T-helper 2 cell (primary cell): ENCODE measurements at regions not wholly inside any gene's neighbourhood (a gene's known extent, or its start where the extent isn't known, plus 50 kb on each side); places are given as distances from the start of the nearest gene placed in this dataset.
"Not testable (repeated sequence)": the region's sequence is repeated elsewhere in the genome, so short reads cannot be mapped to it uniquely, and the experiment has no call there.

Source experiments
- DNase-seq, 5 experiments: peaks; one replicate each; pipeline versions ENCODE4 v3.0.0 to v3.0.0-alpha.2; 2012 to 2022

DNA sequence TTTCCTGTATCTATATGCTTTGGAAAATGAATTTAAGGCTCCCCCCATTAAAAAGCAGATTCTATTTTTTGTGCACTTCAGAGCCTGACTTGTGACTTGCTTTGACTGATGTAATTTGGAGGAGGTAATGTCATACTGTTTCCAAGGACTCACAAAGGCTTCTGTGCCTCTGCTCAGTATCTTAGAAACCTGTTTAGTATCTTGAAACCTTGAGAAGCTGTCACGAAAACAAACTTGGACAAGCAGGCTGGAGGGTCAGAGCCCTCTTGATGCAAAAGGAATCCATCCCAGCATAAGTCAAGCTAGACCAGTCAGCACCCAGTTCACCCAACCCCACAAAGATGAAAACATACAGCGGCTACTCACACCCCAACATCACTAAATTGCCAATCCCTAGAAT, 560.0 kb upstream of the PCDH7 start:
- no peak for DNase-seq

DNA sequence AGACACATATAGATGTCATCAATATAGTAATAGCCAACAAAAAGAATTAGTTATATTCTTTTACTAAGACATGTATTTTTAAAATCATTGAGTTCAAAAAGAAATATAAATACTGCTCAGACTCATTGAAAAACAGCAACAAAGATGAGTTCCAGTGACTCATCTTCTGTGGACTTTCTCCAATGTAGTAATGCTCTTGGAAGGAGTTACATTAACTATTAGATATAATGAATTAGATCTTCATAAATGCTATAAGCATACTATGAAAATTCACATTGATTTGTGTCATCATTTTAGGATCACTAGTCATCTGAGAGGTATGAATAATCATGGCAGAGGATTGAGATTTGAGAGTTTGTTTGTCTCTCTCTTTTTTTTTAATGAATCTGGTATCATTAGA, 547.8 kb upstream of the PCDH7 start:
- DNase-seq, result no peak

DNA sequence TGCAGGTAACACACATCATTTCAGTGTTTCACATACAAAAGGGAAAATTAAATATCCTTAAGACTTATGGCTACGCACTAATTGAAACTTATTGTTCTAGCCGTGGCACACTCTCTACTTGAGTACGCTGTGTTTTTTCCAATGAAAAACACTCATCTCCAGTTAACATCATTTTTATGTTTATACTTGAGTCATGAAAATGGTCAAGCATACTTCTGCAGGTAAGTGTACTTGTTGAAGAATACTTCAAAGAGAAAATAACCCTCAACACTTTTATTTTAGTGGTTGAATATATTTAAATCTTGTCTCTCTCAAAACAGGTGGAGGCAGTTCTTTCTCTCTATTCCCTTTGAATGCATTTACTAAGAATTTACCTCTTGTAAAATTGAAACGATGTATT, 538.7 kb upstream of the PCDH7 start:
- DNase-seq, result no peak

DNA sequence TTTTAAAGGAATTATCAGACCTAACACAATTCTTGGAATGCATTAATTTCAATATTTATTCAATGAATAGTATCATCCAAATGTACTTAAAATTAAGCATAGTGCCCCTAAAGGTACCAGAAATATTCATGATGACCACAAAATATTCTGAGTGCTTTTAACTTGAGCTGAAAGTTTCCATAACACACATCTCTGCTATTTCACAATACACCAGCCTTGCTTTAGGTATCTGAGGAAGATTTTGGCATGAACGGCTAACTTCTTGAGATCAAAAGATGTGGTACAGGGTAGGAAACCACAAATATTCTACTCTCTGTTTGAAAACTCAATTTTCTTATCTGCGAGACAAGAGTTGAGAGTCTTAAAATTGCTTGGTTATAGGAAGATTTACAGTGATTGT, 538.3 kb upstream of the PCDH7 start:
- DNase-seq, result no peak

DNA sequence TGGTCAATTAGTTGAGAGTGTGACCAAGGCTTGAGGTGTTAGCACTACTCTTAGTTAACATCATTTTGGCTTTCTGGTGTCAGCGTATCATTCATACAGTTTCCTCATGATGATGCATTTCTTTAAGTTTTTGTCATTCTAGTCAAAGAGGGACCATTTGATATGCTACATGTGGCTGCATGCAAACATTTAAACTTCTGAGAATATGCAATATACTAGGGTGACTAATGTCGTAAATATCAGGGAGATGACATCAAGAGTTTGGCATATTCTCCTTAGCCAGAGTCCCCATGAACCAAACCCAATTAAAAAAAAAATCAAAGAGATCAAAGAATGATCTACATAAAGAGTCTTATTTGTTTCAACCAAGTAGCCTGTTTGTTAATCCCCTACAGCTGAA, 537.4 kb upstream of the PCDH7 start:
- DNase-seq, result no peak

DNA sequence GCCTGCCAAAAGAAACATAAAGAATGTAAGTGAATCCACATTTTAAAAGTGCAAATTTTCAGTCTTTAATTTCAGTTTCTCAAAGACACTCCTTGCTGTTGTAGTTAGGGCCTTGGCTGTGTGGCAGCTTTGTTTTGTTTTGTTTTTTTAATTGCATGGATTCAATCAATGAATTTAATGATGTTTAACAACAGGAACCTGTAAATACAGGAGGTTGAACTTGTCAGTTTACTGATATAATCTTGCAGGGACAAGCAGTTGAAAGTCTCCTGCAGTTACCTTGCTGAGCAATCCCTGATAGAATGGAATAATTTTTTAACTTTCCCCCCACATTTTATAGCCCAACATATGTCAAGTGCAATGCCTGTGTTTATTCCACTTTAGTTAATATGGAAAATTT, 528.3 kb upstream of the PCDH7 start:
- no peak for DNase-seq

DNA sequence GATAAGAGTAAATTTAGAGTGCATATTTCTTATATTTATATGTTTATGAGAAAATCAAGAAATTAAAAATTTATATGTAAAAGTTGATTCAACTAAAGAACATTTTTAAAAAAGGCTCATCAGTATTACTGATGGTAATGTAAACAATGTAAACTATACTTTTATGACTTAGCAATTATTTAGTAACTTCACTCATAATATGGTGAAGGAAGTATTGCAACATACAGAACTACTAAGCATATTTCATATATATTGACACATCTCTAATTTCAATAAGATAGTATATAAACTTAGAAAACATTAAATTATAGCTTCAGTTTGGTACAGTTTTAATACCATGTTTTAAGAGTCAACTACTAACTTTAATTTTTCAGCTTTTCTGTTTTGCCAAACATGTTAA, 512.8 kb upstream of the PCDH7 start:
- DNase-seq, result no peak

DNA sequence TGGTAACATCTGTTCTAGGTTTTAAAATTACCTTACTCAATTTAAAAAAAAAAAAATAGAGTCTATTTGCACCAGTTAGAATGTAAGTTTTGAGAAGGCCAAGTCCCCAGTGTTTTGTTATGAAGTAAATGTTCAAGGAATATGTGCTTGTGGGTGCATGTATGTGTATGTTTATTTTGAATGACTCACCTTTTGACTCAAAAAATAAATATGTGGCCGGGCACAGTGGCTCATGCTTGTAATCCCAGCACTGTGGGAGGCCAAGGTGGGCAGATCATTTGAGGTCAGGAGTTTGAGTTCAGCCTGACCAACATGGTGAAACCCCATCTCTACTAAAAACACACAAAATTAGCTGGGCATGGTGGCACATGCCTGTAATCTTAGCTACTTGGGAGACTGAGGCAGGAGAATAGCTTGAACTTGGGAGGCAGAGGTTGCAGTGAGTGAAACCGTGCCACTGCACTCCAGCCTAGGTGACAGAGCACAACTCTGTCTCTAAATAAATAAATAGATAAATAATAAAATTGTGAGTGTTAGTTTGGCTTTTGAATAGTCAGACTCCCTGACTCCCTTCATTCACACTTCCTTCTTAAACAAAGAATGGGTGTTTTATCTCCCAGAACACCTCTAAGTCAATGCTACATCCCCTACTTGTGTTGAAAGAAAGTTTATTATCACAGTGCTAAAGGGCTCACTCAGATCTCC, 511.3 kb upstream of the PCDH7 start:
- DNase-seq, result no peak

DNA sequence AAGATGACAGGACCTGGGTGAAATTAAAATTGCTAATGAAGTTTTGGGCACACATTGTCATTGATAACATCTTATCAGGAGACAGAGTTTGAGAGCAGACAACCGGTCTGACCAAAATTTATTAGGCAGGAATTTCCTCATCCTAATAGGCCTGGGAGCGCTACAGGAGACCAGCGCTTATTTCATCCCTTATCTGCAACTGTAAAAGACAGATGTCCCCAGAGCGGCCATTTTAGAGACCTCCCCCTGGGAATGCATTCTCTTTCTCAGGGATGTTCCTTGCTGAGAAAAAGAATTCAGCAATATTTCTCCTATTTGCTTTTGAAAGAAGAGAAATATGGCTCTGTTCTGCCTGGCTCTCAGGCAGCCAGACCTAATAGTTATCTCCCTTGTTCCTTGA, 504.2 kb upstream of the PCDH7 start:
- DNase-seq, result not testable (repeated sequence)

DNA sequence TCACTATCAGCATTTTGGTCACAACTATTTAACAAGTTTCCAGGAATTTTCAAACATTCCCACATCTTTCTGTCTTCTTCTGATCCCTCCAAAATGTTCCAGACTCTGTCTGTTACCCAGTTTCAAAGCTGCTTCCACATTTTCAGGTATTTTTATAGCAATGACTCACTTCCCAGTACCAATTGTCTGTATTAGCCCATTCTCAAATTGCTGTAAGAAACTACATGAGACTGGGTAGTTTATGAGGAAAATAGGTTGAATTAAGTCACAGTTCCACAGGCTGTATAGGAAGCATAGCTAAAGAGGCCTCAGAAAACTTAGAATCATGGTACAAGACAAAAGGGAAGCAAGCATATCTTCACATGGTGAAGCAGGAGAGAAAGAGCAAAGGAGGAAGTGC, 475.0 kb upstream of the PCDH7 start:
- DNase-seq, result no peak

DNA sequence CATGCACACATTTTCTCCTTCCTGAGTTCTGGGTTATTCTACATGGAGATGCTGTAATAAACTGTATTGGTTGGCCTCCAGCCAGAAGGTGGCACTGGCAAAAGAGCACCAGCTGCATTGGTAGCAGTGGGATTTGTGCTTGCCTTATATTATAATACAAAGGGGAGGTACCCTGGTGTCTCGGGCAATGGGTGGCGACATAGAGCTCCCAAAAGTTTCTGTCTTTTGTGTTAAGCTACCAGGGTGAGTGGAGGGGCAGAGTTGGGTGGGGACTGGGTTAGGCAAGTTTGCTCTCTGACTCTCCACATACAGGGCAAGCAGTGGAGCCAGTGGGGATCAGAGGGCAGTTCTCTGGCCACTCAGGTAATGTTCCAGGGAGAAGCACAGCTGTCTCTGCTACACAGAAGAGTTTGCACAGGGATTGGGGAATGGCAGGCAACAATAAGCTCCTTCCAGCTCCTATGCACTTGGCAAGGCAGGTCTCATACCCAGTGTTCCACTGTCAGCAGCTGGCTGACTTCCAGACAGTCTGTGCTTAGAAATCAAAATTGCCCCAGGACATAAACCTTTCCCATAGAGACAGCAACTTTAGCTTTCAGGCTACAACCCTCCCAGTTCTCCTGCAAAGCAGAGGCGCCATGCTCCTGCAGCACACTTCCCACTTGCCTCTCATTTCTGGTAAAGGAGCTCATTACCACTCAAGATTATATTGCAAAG, 463.9 kb upstream of the PCDH7 start:
- DNase-seq, result no peak

DNA sequence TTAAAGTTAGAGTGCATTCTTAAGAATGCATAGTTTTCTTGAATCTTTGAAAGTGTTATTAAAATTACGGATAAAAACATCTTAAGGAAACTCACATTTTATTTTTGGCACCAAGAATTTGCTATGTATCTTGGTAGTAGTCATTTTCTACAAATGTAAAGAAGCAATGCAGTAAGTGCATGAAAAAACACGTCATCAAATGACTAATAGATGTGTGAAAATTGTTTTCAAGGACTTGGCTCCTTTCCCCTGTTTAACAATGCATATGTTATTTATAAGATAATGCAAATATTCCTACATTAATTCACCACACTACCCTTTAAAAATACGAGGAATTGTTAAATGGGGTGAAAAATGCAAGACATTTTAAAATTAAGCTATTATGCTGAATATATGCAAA, 461.2 kb upstream of the PCDH7 start:
- no peak for DNase-seq

DNA sequence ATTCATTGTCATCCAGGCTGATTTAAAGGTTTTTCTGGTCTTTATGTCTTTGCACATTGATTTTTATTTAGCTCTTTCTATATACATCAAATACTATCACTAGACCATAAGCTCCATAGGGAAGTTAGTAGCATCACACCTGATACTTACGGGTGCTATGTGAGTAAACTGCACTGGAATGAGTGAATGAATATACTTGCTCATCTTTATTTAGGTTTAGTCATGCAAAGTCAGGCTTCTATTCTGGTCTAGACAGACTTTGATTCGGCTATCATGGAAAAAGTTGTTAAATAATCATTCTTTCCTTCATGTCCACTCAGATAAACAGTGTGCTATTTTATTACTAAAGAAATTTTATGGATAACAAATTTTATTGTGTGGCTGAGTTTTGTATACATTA, 457.8 kb upstream of the PCDH7 start:
- no peak for DNase-seq

DNA sequence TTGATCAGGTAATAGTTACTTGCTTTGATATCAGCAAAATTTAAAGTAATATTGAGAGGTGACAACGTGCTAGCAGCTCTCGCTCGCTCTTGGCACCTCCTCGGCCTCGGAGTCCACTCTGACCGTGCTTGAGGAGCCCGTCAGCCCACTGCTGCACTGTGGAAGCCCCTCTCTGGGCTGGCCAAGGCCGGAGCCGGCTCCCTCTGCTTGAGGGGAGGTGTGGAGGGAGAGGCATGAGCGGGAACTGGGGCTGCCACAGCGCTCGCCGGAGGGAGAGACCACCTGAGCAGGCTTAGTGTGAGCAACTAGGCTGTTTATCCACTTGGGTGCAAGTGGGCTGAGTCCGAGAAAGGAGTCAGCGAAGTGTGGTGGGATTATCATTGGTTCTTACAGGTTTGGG, 455.7 kb upstream of the PCDH7 start:
- no peak for DNase-seq

DNA sequence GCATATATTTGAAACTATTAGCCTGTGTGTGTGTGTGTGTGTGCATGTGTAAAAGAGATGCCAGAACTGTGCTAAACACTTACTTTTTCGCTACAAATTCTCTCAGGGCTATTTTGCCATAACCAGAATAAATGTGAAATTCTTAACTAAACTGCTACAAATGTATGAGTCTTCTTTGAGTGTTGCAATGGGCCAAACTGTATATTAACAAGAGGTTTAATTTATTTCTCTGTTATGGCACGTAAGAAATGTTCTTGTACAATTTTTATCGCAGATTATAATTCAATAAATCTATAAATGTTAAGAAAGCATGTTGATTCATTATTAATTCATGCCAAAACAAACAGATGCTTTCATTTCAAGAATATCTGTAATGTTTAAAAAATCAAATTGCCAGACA, 454.5 kb upstream of the PCDH7 start:
- no peak for DNase-seq

DNA sequence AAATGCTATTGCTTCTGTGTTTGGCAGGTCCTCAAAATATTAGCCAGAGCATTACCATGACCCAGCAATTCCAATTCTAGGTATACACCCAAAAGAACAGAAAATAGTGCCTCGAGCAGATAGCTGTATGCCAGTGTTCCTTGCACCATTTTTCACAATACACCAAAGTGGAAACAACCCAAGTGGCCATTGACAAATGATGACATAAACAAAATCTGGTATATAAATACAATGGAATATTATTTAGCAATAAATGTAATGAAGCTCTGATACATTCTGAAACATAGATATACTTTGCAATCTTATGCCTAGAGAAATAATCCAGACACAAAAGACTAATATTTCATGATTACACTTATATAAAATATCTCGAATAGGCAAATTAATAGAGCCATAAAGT, 451.8 kb upstream of the PCDH7 start:
- DNase-seq, result no peak

DNA sequence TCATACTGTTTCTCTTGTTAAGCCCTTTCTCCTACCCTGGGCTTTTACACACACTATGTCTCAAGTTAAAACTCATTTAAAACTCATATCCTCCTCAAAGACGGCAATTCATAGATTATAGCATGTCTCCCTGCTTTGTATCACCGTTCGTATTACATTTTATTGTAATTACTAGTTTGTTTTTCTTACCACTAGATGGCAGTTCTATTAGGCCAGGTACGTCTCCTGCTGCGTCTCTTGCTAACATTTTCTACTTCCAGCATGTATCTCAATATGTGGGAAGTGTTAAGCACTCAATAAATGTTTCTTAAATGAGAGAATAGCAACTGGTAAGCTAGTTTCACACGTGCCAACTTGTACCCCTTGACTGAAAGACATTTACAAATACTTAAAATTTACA, 450.3 kb upstream of the PCDH7 start:
- no peak for DNase-seq

DNA sequence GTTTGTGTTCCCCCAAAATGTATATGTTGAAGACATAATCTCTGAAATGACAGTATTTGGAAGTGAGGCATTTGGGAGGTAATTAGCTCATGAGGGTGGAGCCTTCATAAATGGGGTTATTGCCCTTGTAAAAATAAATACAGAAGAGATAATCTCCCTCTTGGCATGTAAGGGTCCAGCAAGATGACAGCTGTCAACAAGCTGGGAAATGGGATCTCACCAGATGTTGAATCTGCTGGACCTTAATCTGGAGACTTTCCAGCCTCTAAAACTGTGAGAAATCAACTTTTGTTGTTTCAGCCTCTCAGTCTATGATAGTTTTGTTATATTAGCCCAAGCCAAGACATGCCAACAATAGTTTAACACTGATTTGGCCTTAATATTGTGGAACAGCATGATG, 438.2 kb upstream of the PCDH7 start:
- no peak for DNase-seq

DNA sequence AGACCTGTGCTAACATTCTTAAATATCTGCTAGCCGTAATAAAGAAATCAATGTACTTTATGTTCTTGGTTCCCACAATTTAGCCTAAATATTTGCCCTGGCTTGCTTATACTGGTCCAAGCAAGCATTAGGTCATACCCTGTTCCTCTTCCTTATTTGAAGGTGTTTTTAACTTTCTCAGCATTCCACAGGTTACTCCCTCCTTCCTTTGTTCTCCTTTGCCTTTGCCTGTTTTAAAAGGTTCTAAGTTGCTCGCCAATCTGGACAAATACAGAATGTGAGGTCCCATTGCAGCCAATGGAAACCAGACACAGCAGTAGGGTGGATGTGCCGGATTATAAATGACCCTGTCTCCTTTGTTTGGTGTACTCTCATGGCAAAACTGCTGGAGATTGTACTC, 436.8 kb upstream of the PCDH7 start:
- DNase-seq, result no peak

DNA sequence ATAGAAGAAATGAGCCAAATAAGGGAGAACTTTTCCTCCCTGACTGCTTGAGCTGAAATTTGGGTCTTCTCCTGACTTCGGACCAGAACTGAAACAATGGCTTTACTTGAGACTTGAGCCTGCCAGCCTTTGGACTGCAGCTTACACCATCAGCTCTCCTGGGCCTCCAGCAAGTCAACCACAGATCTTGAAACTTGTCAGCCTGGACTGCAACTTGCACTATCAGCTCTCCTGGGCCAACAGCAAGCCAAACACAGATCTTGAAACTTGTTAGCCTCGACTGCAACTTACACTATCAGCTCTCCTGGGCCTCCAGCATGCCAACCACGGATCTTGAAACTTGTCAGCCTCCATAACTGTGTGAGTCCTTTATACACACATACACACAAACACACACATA, 425.9 kb upstream of the PCDH7 start:
- DNase-seq, result no peak

DNA sequence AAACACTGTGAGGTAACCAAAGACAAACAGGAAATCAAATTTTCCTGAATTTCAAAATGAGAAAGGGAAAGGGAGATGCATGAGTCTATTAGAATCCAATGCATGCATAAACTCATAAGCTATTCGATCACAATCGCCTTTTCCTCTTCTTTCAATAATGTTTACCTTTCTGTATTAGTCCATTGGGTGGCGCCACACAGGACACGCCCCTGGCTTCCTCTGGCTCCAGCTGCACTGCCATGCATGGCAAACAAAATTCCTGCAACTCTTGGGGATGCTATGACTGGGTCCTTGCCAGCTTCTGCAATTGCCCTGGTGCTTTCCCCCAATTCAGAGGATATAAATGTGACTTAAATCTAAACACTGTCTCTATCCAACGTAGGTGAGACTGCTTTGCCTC, 424.5 kb upstream of the PCDH7 start:
- DNase-seq, result no peak

DNA sequence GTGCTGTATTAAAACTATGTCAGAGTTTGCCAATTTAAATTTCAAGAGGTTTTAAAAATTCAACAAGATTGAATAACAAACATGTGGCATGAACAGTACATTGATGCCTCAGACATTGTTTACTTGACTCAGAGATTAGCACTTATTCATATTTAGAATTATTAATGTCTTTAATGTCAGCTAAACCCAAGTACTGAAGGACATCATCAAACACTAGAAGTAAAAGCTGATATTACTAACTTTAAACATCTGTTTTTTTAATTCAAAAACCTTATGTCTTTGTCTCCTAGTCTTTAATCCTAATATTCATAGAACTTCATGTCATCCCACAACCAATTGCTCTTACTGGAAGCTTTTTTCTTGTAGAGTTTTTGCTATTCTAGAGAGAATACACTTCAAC, 406.2 kb upstream of the PCDH7 start:
- no peak for DNase-seq

DNA sequence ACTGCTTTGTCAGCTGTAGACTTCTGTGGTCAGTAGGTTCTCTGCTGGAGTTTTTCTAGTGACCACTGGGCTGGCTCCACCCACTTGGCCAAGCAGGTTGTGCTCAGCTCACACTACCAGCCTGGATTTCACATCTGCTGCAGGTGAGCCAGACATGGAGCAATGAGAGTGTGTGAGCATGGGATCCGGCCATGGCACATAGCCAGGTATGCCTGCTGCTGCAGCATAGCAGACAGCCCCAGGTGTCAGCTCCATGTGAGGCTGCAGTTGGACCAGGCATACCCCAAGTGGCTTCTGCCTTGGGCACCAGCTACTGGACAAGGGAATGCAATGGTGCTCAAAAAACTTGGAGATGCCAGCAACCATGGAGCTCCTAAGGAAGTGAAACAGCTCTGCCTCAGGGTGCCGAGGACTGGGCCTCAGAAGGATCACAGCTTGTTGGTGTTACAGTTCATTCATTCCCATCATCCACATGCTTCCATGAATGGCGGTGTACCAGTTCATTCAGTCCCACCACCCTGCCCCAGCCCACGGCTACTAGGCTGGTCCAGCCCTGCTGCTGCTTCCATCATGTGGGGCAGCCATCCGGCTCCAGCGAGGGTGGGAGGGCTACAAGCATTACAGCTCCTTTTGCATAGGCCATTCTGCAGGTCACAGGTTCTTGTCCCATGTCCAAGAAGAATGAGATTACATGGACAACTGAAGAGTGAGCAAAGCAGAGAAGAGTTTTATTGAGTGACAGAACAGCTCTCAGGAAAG, 389.1 kb upstream of the PCDH7 start:
- no peak for DNase-seq

DNA sequence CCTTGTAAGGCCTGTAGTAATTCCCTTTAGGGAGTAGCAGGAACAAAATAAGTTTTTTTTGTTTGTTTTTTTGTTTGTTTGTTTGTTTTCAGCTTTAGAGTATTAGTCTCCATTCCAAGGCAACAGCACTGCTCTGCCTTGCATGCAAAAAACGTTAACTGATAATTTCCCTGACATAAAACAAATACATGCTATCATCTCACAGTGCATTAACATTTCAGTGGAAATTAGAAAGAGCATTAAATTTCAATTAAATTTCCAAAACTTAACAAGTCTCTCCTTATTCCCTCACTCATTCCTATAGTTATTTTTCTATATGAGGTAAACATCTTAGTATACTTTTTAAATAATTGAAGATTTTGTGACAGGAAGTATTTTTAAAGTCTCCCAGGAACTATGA, 378.4 kb upstream of the PCDH7 start:
- DNase-seq, result no peak
